Cerebellar cortex (tissue), 1 donor: ENCODE measurements at regions not wholly inside any gene's neighbourhood (a gene's known extent, or its start where the extent isn't known, plus 50 kb on each side); places are given as distances from the start of the nearest gene placed in this dataset.

Experiments used
- DNase-seq: peaks from one replicate; pipeline ENCODE4 v3.0.0-alpha.2; 2015; ENCODE audit warnings: low spot score

DNA sequence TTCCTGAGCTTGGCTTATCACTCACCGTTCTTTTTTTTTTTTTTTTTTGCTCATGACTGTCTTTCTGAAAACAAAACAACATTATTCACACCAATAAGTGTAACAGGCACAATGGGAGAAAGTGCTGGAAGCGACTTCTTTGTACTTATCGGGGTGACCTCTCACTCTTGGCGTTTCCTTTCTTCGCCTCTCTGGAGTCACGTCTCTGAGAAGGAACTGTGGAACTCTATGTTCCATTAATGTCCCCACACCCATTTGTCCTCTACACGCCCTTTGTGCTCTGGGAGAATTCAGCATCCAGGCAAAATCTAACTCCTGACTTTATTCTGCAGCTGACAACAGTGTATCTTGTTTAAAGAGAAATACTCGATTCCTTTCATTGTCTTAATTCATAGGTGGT lies 70.8 kb upstream of the FAM204A start:
- DNase-seq: no peak

DNA sequence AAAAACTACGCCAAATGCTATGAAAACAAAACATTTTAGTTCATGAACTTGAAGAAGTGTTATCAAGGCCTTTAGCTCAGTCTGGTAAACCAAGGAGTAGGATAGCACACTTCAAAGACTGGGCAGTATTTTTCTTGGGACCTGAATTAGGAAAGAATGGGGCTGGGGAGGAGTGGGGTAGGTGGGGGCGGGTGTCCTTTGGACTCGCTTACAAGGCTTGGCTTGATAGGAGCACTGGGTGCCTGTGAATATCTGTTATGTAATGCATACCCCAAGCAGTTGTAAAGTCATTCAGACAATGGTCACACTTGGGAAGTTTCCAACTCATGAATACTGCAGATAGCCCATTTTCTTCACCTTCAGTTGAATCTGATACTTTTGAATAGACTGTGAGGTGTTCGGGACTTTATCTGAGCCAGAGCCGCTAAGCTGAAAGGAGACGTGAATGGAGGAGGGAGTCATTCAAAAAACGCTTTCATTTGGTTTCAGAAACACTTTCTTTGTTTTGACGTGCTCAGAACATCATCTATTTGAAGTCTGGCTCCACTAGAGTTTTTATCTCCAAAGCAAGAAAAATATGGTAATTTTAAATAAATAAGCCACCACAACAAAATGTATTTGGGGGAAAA lies 70.1 kb upstream of the FAM204A start:
- DNase-seq: no peak

GRCh38 chr10:118409295-118409694 lies 67.2 kb upstream of the FAM204A start:
- DNase-seq: no peak

GRCh38 chr10:118408181-118408580 lies 66.1 kb upstream of the FAM204A start:
- DNase-seq: no peak

DNA sequence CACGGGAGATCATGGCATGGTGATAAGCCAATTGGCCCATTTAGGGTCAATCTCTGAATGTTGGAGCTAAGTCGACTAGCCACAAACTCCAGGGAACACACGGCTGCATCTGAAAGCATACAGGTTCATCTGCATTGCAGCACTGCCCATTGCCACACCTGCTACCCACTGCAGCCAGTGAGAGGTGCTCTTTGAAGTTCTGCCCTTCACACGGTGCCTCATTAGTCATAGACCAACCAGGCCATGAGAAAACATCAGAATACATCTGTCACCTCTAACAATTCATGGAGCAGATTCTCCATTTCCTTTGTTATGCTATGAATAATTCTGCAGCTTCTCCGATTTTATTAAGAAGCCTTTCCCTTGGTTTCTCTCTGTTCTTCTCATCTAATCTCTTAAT lies 65.7 kb upstream of the FAM204A start:
- no peak for DNase-seq

DNA sequence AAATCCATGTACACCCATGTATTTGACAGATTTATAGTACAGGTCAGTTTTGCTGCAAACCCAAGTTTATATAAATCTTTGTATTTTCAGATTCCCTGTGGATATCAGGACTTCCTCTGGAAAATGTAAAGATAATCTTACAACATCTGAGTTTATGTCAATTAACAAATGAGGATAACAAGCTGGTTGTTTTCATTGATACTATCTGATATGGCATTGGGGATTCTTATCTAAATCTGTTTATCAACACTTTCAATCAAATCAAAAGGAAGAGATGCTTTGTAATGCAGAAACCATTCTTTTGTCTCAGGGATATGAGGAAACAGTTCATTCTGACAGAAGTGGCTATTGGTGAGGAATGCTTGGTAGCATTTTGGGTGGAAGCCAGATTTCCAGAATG lies 64.9 kb upstream of the FAM204A start:
- no peak for DNase-seq

- DNase-seq: no peak
Measured at GRCh38 chr10:118405928-118406327, 63.8 kb upstream of the FAM204A start.

GRCh38 chr10:118403967-118404366 lies 61.8 kb upstream of the FAM204A start:
- no peak for DNase-seq

DNA sequence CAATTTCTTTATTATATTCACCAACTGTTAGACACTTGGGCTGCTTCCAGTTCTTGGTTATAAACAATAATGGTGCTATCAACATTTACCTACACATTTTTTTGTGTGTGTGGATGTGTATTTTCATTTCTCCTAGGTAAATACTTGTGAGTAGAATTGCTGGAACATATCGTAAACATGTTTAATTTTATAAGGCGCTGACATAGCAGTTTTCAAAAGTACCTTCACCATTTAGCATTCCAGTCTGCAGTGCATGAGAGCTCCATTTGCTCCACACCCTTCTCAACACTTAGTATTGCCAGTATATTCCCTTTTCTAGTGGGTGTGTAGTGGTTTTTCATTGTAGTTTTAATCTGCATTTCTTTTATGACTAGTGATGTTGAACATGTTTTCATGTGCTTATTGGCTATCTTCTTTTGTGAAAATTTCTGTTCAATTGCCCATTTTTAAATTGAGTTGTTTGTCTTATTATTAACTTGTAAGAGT lies 59.6 kb upstream of the FAM204A start:
- DNase-seq: no peak

DNA sequence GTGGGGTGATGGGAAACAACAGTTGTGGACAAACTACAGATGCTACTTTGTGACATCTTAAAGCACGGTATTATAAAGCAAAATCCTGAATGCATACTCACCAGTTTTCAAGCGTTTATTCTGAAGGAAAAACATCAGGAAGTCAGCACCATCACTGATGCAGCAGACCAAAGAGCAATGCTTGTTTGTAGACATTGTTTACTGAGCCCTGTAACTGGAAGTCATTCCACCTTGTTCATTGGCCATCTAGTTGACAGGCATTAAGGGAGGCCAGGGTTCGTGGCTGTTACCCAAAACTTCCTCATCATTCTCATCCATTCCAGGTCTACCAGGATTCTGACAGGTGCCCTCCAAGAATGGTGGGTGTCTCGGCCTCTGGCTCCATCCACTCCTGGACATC lies 55.3 kb upstream of the FAM204A start:
- DNase-seq: no peak

DNA sequence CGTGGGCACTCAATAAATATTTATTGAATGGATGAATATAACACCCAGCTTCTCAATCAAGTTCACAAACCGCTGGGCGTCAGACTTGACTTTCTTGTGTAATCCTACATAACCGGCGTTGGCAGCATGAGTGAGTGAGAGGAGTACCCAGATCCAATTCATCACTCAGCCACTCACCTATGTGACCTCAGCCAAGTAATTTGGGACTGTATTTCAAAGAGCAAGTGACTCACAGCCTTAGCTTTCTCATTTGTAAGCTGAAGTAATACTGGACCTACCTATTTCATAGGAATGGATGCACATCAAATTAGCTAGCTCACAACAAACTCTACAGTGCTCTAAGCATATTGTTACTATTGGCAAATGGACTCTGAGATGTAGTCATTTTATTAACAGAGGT lies 53.8 kb upstream of the FAM204A start:
- DNase-seq: no peak

DNA sequence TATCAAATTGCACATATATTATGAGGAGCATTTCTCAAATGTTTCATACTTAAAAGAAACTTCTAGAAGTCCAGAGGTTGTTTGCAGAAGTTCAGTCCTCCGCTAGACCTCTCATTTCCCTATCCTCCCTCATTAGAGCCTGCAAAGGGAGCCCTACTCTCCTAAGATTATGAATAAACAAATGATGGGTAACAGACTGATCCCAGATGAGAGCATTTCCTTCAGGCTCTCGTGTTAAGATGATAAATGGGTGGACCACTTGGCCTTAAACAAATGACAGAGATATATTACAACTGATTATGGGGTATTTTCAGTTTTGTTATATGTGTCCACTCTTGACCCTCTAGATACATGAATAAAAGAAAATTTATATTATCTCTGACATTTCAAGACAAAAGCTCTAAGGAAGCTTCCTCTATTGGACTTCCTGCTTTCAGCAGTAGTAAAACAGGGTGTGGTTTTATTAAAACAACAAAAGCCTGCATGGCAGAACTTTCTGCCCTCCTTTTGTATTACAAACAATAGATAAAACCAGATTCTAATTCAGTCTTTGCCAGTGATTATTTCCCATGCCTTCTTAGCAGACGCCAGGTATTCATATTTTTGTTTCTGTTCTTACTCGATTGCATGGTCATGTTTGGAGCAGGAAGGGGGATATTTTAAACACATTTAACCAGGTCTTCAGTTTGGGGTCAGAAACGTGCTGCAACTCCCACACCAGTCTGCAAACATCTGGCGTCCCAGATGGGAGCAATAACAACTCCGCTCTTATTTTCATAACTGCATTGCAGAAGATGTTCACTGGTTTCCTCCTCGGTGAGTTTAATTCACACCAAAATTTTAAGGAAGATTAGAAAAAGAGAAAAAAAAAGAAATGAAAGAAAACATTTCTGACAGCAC lies 52.4 kb upstream of the FAM204A start:
- no peak for DNase-seq

DNA sequence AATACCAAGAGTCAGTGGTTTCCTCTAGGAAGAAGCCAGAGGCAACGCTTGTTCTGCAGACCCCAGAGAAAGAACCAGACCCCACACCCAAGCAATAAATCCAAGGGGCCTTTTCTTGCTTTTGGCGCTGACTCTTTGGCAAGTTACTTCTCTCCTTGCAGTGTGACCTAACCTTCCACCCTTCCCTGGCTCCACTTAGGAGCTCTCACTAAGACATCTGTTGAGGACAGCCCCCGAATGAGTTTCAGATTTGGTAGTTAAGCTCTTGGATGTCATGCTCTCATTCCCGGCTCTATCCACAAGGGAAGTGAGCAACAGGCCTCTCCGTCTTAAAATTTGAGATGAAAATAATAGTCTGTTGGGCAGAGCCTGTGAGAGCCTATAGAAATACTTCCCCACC lies 50.6 kb upstream of the FAM204A start:
- no peak for DNase-seq
